RWPE2 (cell line): ENCODE measurements at regions not wholly inside any gene's neighbourhood (a gene's known extent, or its start where the extent isn't known, plus 50 kb on each side); places are given as distances from the start of the nearest gene placed in this dataset.

Source experiments
- ATAC-seq: fragments of 200-7000 bp; cut with Tn5 transposase; 3 replicates; pipeline ENCODE4 v1.9.1; 2021; ENCODE audit warnings: low read depth
- DNase-seq: peaks from one replicate; pipeline ENCODE4 v3.0.0-alpha.2; 2020; ENCODE audit warnings: low spot score
- H3K27ac ChIP-seq: fragments of 450-650 bp; 2 replicates; pipeline ENCODE4 v1.5.1; 2017; ENCODE audit warnings: mild to moderate bottlenecking; ENCODE audit not compliant: poor library complexity, severe bottlenecking
- H3K27me3 ChIP-seq: fragments of 250-450 bp; sonication (Bioruptor Pico); 2 replicates; pipeline ENCODE4 v1.5.1; 2021; ENCODE audit warnings: mild to moderate bottlenecking, moderate library complexity; ENCODE audit not compliant: insufficient read depth, poor library complexity, severe bottlenecking
- H3K36me3 ChIP-seq: fragments of 250-450 bp; sonication (Bioruptor Pico); 2 replicates; pipeline ENCODE4 v1.5.1; 2020; ENCODE audit warnings: low read depth, mild to moderate bottlenecking, moderate library complexity
- H3K4me1 ChIP-seq: fragments of 250-450 bp; sonication (Bioruptor Pico); 2 replicates; pipeline ENCODE4 v1.5.1; 2021; ENCODE audit warnings: mild to moderate bottlenecking, moderate library complexity; ENCODE audit not compliant: insufficient read depth, poor library complexity, severe bottlenecking
- H3K4me3 ChIP-seq: fragments of 250-450 bp; sonication (Bioruptor Pico); 2 replicates; pipeline ENCODE4 v1.5.1; 2021; ENCODE audit warnings: mild to moderate bottlenecking, moderate library complexity; ENCODE audit not compliant: severe bottlenecking
- H3K9me3 ChIP-seq: fragments of 250-450 bp; sonication (Bioruptor Pico); 2 replicates; pipeline ENCODE4 v1.5.1; 2021; ENCODE audit warnings: mild to moderate bottlenecking, moderate library complexity; ENCODE audit not compliant: severe bottlenecking
- CTCF ChIP-seq: fragments of 450-650 bp; IDR thresholded peaks from one replicate; pipeline ENCODE4 v1.5.1; 2017; ENCODE audit warnings: mild to moderate bottlenecking, moderate library complexity; ENCODE audit not compliant: poor library complexity, severe bottlenecking

- peaks cover 13% of the 10 kb centered on the region for H3K27me3 ChIP-seq
- no peak for TF ChIP-seq CTCF
- DNase-seq (no peak), ATAC-seq (no peak)
- H3K27ac ChIP-seq = no peak overlapping the region
- H3K9me3 ChIP-seq = no peaks in the 10 kb centered on the region
- no peak overlapping the region for H3K4me3 ChIP-seq
- H3K4me1 ChIP-seq = no peaks in the 10 kb centered on the region
- H3K36me3 ChIP-seq = no peaks in the 10 kb centered on the region
These were observed 339.7 kb downstream of the LNPK start for GRCh38 chr2:175662335-175662734.

GRCh38 chr2:175648577-175649063 is 353.4 kb downstream of the LNPK start:
- Histone ChIP-seq H3K4me1 (no peaks in the 10 kb centered on the region), H3K4me3 (no peak overlapping the region), H3K36me3 (no peaks in the 10 kb centered on the region), H3K27me3 (no peaks in the 10 kb centered on the region), H3K9me3 (no peaks in the 10 kb centered on the region), H3K27ac (no peak overlapping the region)
- no peak for DNase-seq
- ATAC-seq = no peak
- TF ChIP-seq CTCF = no peak

- H3K27me3 ChIP-seq = no peaks in the 10 kb centered on the region
- no peaks in the 10 kb centered on the region for H3K4me1 ChIP-seq
- no peak overlapping the region for H3K4me3 ChIP-seq
- H3K9me3 ChIP-seq = no peaks in the 10 kb centered on the region
- no peak overlapping the region for H3K27ac ChIP-seq
- DNase-seq (no peak), ATAC-seq (no peak)
- no peak for TF ChIP-seq CTCF
- H3K36me3 ChIP-seq = no peaks in the 10 kb centered on the region
These were observed 355.0 kb downstream of the LNPK start for GRCh38 chr2:175647058-175647457.

GRCh38 chr2:175640655-175641054 is 361.4 kb downstream of the LNPK start:
- H3K27ac ChIP-seq = no peak overlapping the region
- DNase-seq = no peak
- no peaks in the 10 kb centered on the region for H3K4me1 ChIP-seq
- H3K4me3 ChIP-seq = no peak overlapping the region
- H3K36me3 ChIP-seq = no peaks in the 10 kb centered on the region
- H3K9me3 ChIP-seq = no peaks in the 10 kb centered on the region
- no peak for ATAC-seq
- no peak for TF ChIP-seq CTCF
- peaks cover 5% of the 10 kb centered on the region for H3K27me3 ChIP-seq

GRCh38 chr2:175633227-175633626 is 368.8 kb downstream of the LNPK start:
- Histone ChIP-seq H3K36me3 (no peaks in the 10 kb centered on the region), H3K27me3 (peaks cover 4% of the 10 kb centered on the region), H3K4me1 (peaks cover 10% of the 10 kb centered on the region), H3K27ac (no peak overlapping the region), H3K4me3 (no peak overlapping the region), H3K9me3 (no peaks in the 10 kb centered on the region)
- no peak for TF ChIP-seq CTCF
- no peak for ATAC-seq
- DNase-seq = no peak
